Right ventricle myocardium inferior (tissue), 1 donor: ENCODE measurements at regions not wholly inside any gene's neighbourhood (a gene's known extent, or its start where the extent isn't known, plus 50 kb on each side); places are given as distances from the start of the nearest gene placed in this dataset.

Experiments
- ATAC-seq: fragments of 200-7000 bp; cut with Tn5 transposase; one replicate; pipeline ENCODE4 v1.9.1; 2020; ENCODE audit warnings: mild to moderate bottlenecking, moderate library complexity
- DNase-seq: peaks from one replicate; pipeline ENCODE4 v3.0.0; 2021; ENCODE audit errors: missing footprints
- intact Hi-C: fragments of 100-400 bp; cut with DNase I; formaldehyde crosslinking; loops from one replicate; pipeline ENCODE4 v1.11.0; 2022
- donor health status: DM: no; HTN: yes; CAD: no; lungs with severe emphysema.

- DNase-seq (no peak), ATAC-seq (no peak)
- intact Hi-C loops: no loop called here
Measured at GRCh38 chr18:41244591-41245037, 710.4 kb upstream of the PIK3C3 start.

GRCh38 chr18:41237317-41237716 lies 717.7 kb upstream of the PIK3C3 start:
- ATAC-seq (no peak), DNase-seq (no peak)
- intact Hi-C loops: no loop called here

GRCh38 chr18:41231681-41232080 lies 723.4 kb upstream of the PIK3C3 start:
- intact Hi-C loops: no loop called here
- ATAC-seq (no peak), DNase-seq (no peak)

GRCh38 chr18:41227993-41228392 lies 727.0 kb upstream of the PIK3C3 start:
- ATAC-seq (no peak), DNase-seq (no peak)
- intact Hi-C loops: no loop called here

GRCh38 chr18:41226911-41227310 lies 728.1 kb upstream of the PIK3C3 start:
- ATAC-seq: no peak
- no peak for DNase-seq
- intact Hi-C loops: no loop called here

GRCh38 chr18:41226186-41226585 lies 728.8 kb upstream of the PIK3C3 start:
- ATAC-seq (no peak), DNase-seq (no peak)
- intact Hi-C loops: no loop called here

GRCh38 chr18:41216341-41217003 lies 738.6 kb upstream of the PIK3C3 start:
- DNase-seq (no peak), ATAC-seq (no peak)
- intact Hi-C loops: no loop called here

- intact Hi-C loops: no loop called here
- DNase-seq (no peak), ATAC-seq (no peak)
Measured at GRCh38 chr18:41207706-41208105, 747.3 kb upstream of the PIK3C3 start.

GRCh38 chr18:41206341-41206830 lies 748.6 kb upstream of the PIK3C3 start:
- no peak for ATAC-seq
- no peak for DNase-seq
- intact Hi-C loops: no loop called here

GRCh38 chr18:41199212-41199611 lies 755.8 kb upstream of the PIK3C3 start:
- intact Hi-C loops: no loop called here
- ATAC-seq: no peak
- DNase-seq: no peak

- intact Hi-C loops: no loop called here
- ATAC-seq: no peak
Measured at GRCh38 chr18:41197967-41198366, 757.1 kb upstream of the PIK3C3 start.

GRCh38 chr18:41170346-41170745 lies 784.7 kb upstream of the PIK3C3 start:
- ATAC-seq: no peak
- DNase-seq: no peak

More at GRCh38 chr18:41197967-41198366, 757.1 kb upstream of the PIK3C3 start:
- no peak for DNase-seq

GRCh38 chr18:41165625-41166024 lies 789.4 kb upstream of the PIK3C3 start:
- DNase-seq (no peak), ATAC-seq (no peak)
- intact Hi-C loops: no loop called here

More at GRCh38 chr18:41170346-41170745, 784.7 kb upstream of the PIK3C3 start:
- intact Hi-C loops: no loop called here

- intact Hi-C loops: no loop called here
- no peak for DNase-seq
- no peak for ATAC-seq
Measured at GRCh38 chr18:41162781-41163180, 792.3 kb upstream of the PIK3C3 start.

GRCh38 chr18:41162191-41162590 lies 792.8 kb upstream of the PIK3C3 start:
- intact Hi-C loops: no loop called here
- DNase-seq: no peak
- no peak for ATAC-seq

GRCh38 chr18:41155910-41156851 lies 798.9 kb upstream of the PIK3C3 start:
- ATAC-seq (no peak), DNase-seq (no peak)
- intact Hi-C loops: no loop called here

- ATAC-seq (no peak), DNase-seq (no peak)
- intact Hi-C loops: no loop called here
Measured at GRCh38 chr18:41155025-41155424, 800.0 kb upstream of the PIK3C3 start.

- ATAC-seq: no peak
Measured at GRCh38 chr18:41153871-41154270, 801.2 kb upstream of the PIK3C3 start.

GRCh38 chr18:41150316-41150715 lies 804.7 kb upstream of the PIK3C3 start:
- DNase-seq: no peak
- no peak for ATAC-seq
- intact Hi-C loops: no loop called here

More at GRCh38 chr18:41153871-41154270, 801.2 kb upstream of the PIK3C3 start:
- intact Hi-C loops: no loop called here
- no peak for DNase-seq

- DNase-seq (no peak), ATAC-seq (no peak)
- intact Hi-C loops: no loop called here
Measured at GRCh38 chr18:41146301-41146700, 808.7 kb upstream of the PIK3C3 start.
